Neural cell (in vitro differentiated cells): ENCODE measurements at regions not wholly inside any gene's neighbourhood (a gene's known extent, or its start where the extent isn't known, plus 50 kb on each side); places are given as distances from the start of the nearest gene placed in this dataset.

ENCODE experiments used
- H2AFZ ChIP-seq: fragments of 200-600, 300-800 bp; sonication (generic), shearing (Covaris generic); 2 replicates; pipeline ENCODE4 v1.6.0; 2014; ENCODE audit warnings: low read depth, mild to moderate bottlenecking, antibody characterized with exemption, low read length, moderate library complexity
- H3F3A ChIP-seq: fragments of 200-600 bp; shearing (Covaris generic); 2 replicates; pipeline ENCODE4 v1.6.1; 2016; ENCODE audit warnings: mild to moderate bottlenecking, moderate library complexity, mixed read lengths, antibody characterized with exemption, low read length; ENCODE audit not compliant: insufficient read depth, poor library complexity, severe bottlenecking
- H3K27ac ChIP-seq: fragments of 200-600, 300-800 bp; sonication (generic), shearing (Covaris generic); 2 replicates; pipeline ENCODE4 v1.5.1; 2014; ENCODE audit warnings: mild to moderate bottlenecking, low read length, moderate library complexity
- H3K27me3 ChIP-seq: fragments of 300-800, 200-600 bp; sonication (generic), shearing (Covaris generic); 2 replicates; pipeline ENCODE4 v1.6.0; 2014; ENCODE audit warnings: mild to moderate bottlenecking, low read depth, low read length, moderate library complexity; ENCODE audit not compliant: insufficient read depth
- H3K36me3 ChIP-seq: fragments of 300-800, 200-600 bp; sonication (generic), shearing (Covaris generic); 2 replicates; pipeline ENCODE4 v1.5.1; 2014; ENCODE audit warnings: mild to moderate bottlenecking, antibody characterized with exemption, low read length, moderate library complexity; ENCODE audit not compliant: insufficient read depth
- H3K4me2 ChIP-seq: fragments of 300-800, 200-600 bp; sonication (generic), shearing (Covaris generic); 2 replicates; pipeline ENCODE4 v1.6.0; 2014; ENCODE audit warnings: mild to moderate bottlenecking, low read length
- H3K4me3 ChIP-seq: fragments of 300-800, 200-600 bp; sonication (generic), shearing (Covaris generic); 2 replicates; pipeline ENCODE4 v1.5.1; 2014; ENCODE audit warnings: mild to moderate bottlenecking, low read length, moderate library complexity
- H3K79me2 ChIP-seq: fragments of 200-600 bp; shearing (Covaris generic); replicated peaks from 2 replicates; pipeline ENCODE4 v1.6.0; 2014; ENCODE audit warnings: mild to moderate bottlenecking, low read length, moderate library complexity; ENCODE audit not compliant: insufficient read depth
- H3K9ac ChIP-seq: fragments of 300-800, 200-600 bp; sonication (generic), shearing (Covaris generic); 2 replicates; pipeline ENCODE4 v1.6.1; 2016; ENCODE audit warnings: mild to moderate bottlenecking, low read length, mixed read lengths
- H3K9me2 ChIP-seq: fragments of 200-600 bp; shearing (Covaris generic); 2 replicates; pipeline ENCODE4 v1.6.1; 2016; ENCODE audit warnings: mild to moderate bottlenecking, low read length, mixed read lengths; ENCODE audit not compliant: insufficient read depth
- H3K9me3 ChIP-seq: fragments of 200-600, 300-800 bp; sonication (generic), shearing (Covaris generic); 2 replicates; pipeline ENCODE4 v1.6.1; 2016; ENCODE audit warnings: mild to moderate bottlenecking, mixed run types, low read length, moderate library complexity, mixed read lengths
- H4K20me1 ChIP-seq: fragments of 200-600 bp; shearing (Covaris generic); 2 replicates; pipeline ENCODE4 v1.6.1; 2016; ENCODE audit warnings: mild to moderate bottlenecking, mixed run types; ENCODE audit not compliant: insufficient read depth
- CTCF ChIP-seq: fragments of 450-650 bp; IDR thresholded peaks from 2 replicates; pipeline ENCODE4 v1.5.1; 2014; ENCODE audit warnings: antibody characterized with exemption, mild to moderate bottlenecking, moderate library complexity; ENCODE audit not compliant: poor library complexity, severe bottlenecking
- EP300 ChIP-seq: fragments of 450-650 bp; conservative IDR thresholded peaks from 2 replicates; pipeline ENCODE4 v1.6.1; 2014; ENCODE audit warnings: antibody characterized with exemption, mild to moderate bottlenecking, moderate library complexity; ENCODE audit not compliant: poor library complexity, severe bottlenecking
- EZH2 ChIP-seq: fragments of 200-600, 300-800 bp; shearing (Covaris generic), sonication (generic); IDR thresholded peaks from 2 replicates; pipeline ENCODE4 v1.6.1; 2014; ENCODE audit warnings: antibody characterized with exemption, low read length, borderline replicate concordance, mild to moderate bottlenecking; ENCODE audit not compliant: insufficient read depth, poor library complexity, severe bottlenecking
- MXI1 ChIP-seq: fragments of 450-650 bp; conservative IDR thresholded peaks from 2 replicates; pipeline ENCODE4 v1.6.1; 2014; ENCODE audit warnings: antibody characterized with exemption, mild to moderate bottlenecking; ENCODE audit not compliant: poor library complexity, severe bottlenecking
- POLR2AphosphoS5 ChIP-seq: IDR thresholded peaks from 2 replicates; pipeline ENCODE4 v1.6.1; 2012
- RAD21 ChIP-seq: fragments of 450-650 bp; conservative IDR thresholded peaks from 2 replicates; pipeline ENCODE4 v1.6.1; 2014; ENCODE audit warnings: antibody characterized with exemption, mild to moderate bottlenecking, moderate library complexity
- REST ChIP-seq: IDR thresholded peaks from 2 replicates; pipeline ENCODE4 v1.6.1; 2012; ENCODE audit warnings: borderline replicate concordance
- SMC3 ChIP-seq: fragments of 450-650 bp; conservative IDR thresholded peaks from 2 replicates; pipeline ENCODE4 v1.6.1; 2014; ENCODE audit warnings: antibody characterized with exemption, mild to moderate bottlenecking, moderate library complexity; ENCODE audit not compliant: poor library complexity
- TAF1 ChIP-seq: IDR thresholded peaks from 2 replicates; pipeline ENCODE4 v1.6.1; 2012; ENCODE audit warnings: low read depth

- Histone ChIP-seq H3K9ac (no peak overlapping the region), H2AFZ (no peak overlapping the region), H3K4me3 (no peak overlapping the region), H3K36me3 (no peaks in the 10 kb centered on the region), H3K79me2 (no peaks in the 10 kb centered on the region), H3K27ac (no peak overlapping the region), H3K9me3 (no peaks in the 10 kb centered on the region), H3K27me3 (no peaks in the 10 kb centered on the region), H4K20me1 (no peaks in the 10 kb centered on the region), H3K4me2 (no peak overlapping the region), H3K9me2 (no peaks in the 10 kb centered on the region), H3F3A (no peaks in the 10 kb centered on the region)
- no peak for TF ChIP-seq EZH2
- no peak for TF ChIP-seq REST
- no peak for TF ChIP-seq RAD21
- no peak for TF ChIP-seq EP300
Observed at GRCh38 chr3:161690299-161690620, 193.7 kb downstream of the OTOL1 start.

- TF ChIP-seq MXI1 (no peak), POLR2AphosphoS5 (no peak), CTCF (no peak), RAD21 (no peak), REST (no peak), TAF1 (no peak), EZH2 (no peak), EP300 (no peak), SMC3 (no peak)
- H3K79me2 ChIP-seq: no peaks in the 10 kb centered on the region
- no peak overlapping the region for H3K4me3 ChIP-seq
- H3K9me2 ChIP-seq: no peaks in the 10 kb centered on the region
- H3K4me2 ChIP-seq: no peak overlapping the region
- no peaks in the 10 kb centered on the region for H3K27me3 ChIP-seq
- no peaks in the 10 kb centered on the region for H3K36me3 ChIP-seq
- no peaks in the 10 kb centered on the region for H3K9me3 ChIP-seq
- no peak overlapping the region for H2AFZ ChIP-seq
- no peak overlapping the region for H3K27ac ChIP-seq
- H3F3A ChIP-seq: no peaks in the 10 kb centered on the region
- H3K9ac ChIP-seq: no peak overlapping the region
- H4K20me1 ChIP-seq: no peaks in the 10 kb centered on the region
Observed at GRCh38 chr3:161691677-161692076, 195.1 kb downstream of the OTOL1 start.
